SU-DHL-6 (cell line): ENCODE measurements at regions not wholly inside any gene's neighbourhood (a gene's known extent, or its start where the extent isn't known, plus 50 kb on each side); places are given as distances from the start of the nearest gene placed in this dataset.

Experiments used
- H2AFZ ChIP-seq: fragments of 200-600 bp; sonication (generic); 2 replicates; pipeline ENCODE4 v1.6.1; 2014; ENCODE audit warnings: low read depth, mild to moderate bottlenecking, moderate library complexity, mixed read lengths, antibody characterized with exemption, low read length; ENCODE audit not compliant: severe bottlenecking
- H3F3A ChIP-seq: fragments of 200-600 bp; shearing (Covaris generic); 2 replicates; pipeline ENCODE4 v1.6.0; 2016; ENCODE audit warnings: antibody characterized with exemption, mild to moderate bottlenecking; ENCODE audit not compliant: insufficient read depth
- H3K27ac ChIP-seq: fragments of 200-600 bp; sonication (generic); 2 replicates; pipeline ENCODE4 v1.5.1; 2016; ENCODE audit warnings: low read depth, mild to moderate bottlenecking, low read length, moderate library complexity, mixed read lengths
- H3K27me3 ChIP-seq: fragments of 200-600 bp; sonication (generic), shearing (Covaris generic); 2 replicates; pipeline ENCODE4 v1.6.0; 2014; ENCODE audit warnings: mild to moderate bottlenecking, low read length
- H3K36me3 ChIP-seq: fragments of 200-600 bp; sonication (generic); 2 replicates; pipeline ENCODE4 v1.6.1; 2014; ENCODE audit warnings: mild to moderate bottlenecking, low read length, mixed read lengths
- H3K4me2 ChIP-seq: fragments of 300-600, 200-600 bp; shearing (Covaris generic), sonication (generic); 2 replicates; pipeline ENCODE4 v1.6.0; 2014; ENCODE audit warnings: low read length, low read depth, mild to moderate bottlenecking; ENCODE audit not compliant: poor library complexity, severe bottlenecking
- H3K4me3 ChIP-seq: fragments of 200-600 bp; sonication (generic); 2 replicates; pipeline ENCODE4 v1.5.1; 2014; ENCODE audit warnings: antibody characterized with exemption, low read length, mild to moderate bottlenecking, mixed read lengths; ENCODE audit not compliant: insufficient read depth, poor library complexity, severe bottlenecking
- H3K79me2 ChIP-seq: fragments of 200-600 bp; sonication (generic); 2 replicates; pipeline ENCODE4 v1.6.1; 2014; ENCODE audit warnings: mild to moderate bottlenecking, low read length, moderate library complexity; ENCODE audit not compliant: insufficient read depth
- H3K9ac ChIP-seq: fragments of 200-600 bp; sonication (generic); 2 replicates; pipeline ENCODE4 v1.7.0; 2014; ENCODE audit warnings: mild to moderate bottlenecking, low read length
- H3K9me2 ChIP-seq: fragments of 200-600 bp; sonication (generic); replicated peaks from 2 replicates; pipeline ENCODE4 v1.6.1; 2014; ENCODE audit warnings: low read length; ENCODE audit not compliant: insufficient read depth
- H3K9me3 ChIP-seq: fragments of 200-600 bp; sonication (generic); 2 replicates; pipeline ENCODE4 v1.6.1; 2014; ENCODE audit warnings: low read length, mixed read lengths; ENCODE audit not compliant: insufficient read depth
- H4K20me1 ChIP-seq: fragments of 200-600 bp; sonication (generic); 2 replicates; pipeline ENCODE4 v1.6.1; 2014; ENCODE audit warnings: low read depth, mild to moderate bottlenecking, antibody characterized with exemption, low read length, moderate library complexity, mixed read lengths
- CTCF ChIP-seq: fragments of 200-600 bp; sonication (generic); IDR thresholded peaks from one replicate; pipeline ENCODE4 v1.5.1; 2017; ENCODE audit warnings: antibody characterized with exemption, mild to moderate bottlenecking, low read length, moderate library complexity; ENCODE audit not compliant: insufficient read depth, poor library complexity, severe bottlenecking
- EZH2phosphoT487 ChIP-seq: fragments of 200-600 bp; sonication (generic), shearing (Covaris generic); conservative IDR thresholded peaks from 2 replicates; pipeline ENCODE4 v1.6.1; 2018; ENCODE audit warnings: mild to moderate bottlenecking, antibody characterized with exemption, low read length, moderate library complexity, mixed read lengths

- Histone ChIP-seq H3K9me2 (no peaks in the 10 kb centered on the region), H4K20me1 (no peaks in the 10 kb centered on the region), H3K79me2 (no peaks in the 10 kb centered on the region), H3K9ac (no peak overlapping the region), H3K27ac (no peak overlapping the region), H3K27me3 (no peaks in the 10 kb centered on the region), H2AFZ (no peak overlapping the region), H3K4me3 (no peak overlapping the region), H3K4me2 (no peak overlapping the region), H3F3A (no peaks in the 10 kb centered on the region), H3K36me3 (no peaks in the 10 kb centered on the region), H3K9me3 (no peaks in the 10 kb centered on the region)
- TF ChIP-seq CTCF, result no peak
- no peak for TF ChIP-seq EZH2phosphoT487
Measured at GRCh38 chr4:81852031-81852715, 380.5 kb upstream of the RASGEF1B start.

GRCh38 chr4:81850701-81851100 lies 379.0 kb upstream of the RASGEF1B start:
- H4K20me1 ChIP-seq, result no peaks in the 10 kb centered on the region
- no peaks in the 10 kb centered on the region for H3K36me3 ChIP-seq
- no peaks in the 10 kb centered on the region for H3K27me3 ChIP-seq
- H3K4me2 ChIP-seq, result no peak overlapping the region
- H3K9ac ChIP-seq, result no peak overlapping the region
- H2AFZ ChIP-seq, result no peak overlapping the region
- H3K27ac ChIP-seq, result no peak overlapping the region
- H3K9me3 ChIP-seq, result no peaks in the 10 kb centered on the region
- no peak for TF ChIP-seq EZH2phosphoT487
- no peak for TF ChIP-seq CTCF
- H3F3A ChIP-seq, result no peaks in the 10 kb centered on the region
- H3K79me2 ChIP-seq, result no peaks in the 10 kb centered on the region
- H3K9me2 ChIP-seq, result no peaks in the 10 kb centered on the region
- H3K4me3 ChIP-seq, result no peak overlapping the region

GRCh38 chr4:81845761-81846160 lies 374.1 kb upstream of the RASGEF1B start:
- no peak for TF ChIP-seq EZH2phosphoT487
- TF ChIP-seq CTCF, result no peak
- H3F3A ChIP-seq, result no peaks in the 10 kb centered on the region
- no peak overlapping the region for H3K4me3 ChIP-seq
- H3K9me3 ChIP-seq, result no peaks in the 10 kb centered on the region
- no peaks in the 10 kb centered on the region for H3K36me3 ChIP-seq
- H3K27me3 ChIP-seq, result no peaks in the 10 kb centered on the region
- H3K27ac ChIP-seq, result no peak overlapping the region
- no peaks in the 10 kb centered on the region for H4K20me1 ChIP-seq
- no peak overlapping the region for H3K4me2 ChIP-seq
- no peaks in the 10 kb centered on the region for H3K9me2 ChIP-seq
- H3K79me2 ChIP-seq, result no peaks in the 10 kb centered on the region
- no peak overlapping the region for H3K9ac ChIP-seq
- no peak overlapping the region for H2AFZ ChIP-seq
